Keratinocyte (primary cell): ENCODE measurements at regions not wholly inside any gene's neighbourhood (a gene's known extent, or its start where the extent isn't known, plus 50 kb on each side); places are given as distances from the start of the nearest gene placed in this dataset.

Experiments used
- DNase-seq: peaks from one replicate; pipeline ENCODE4 v3.0.0-alpha.2; 2011; ENCODE audit warnings: low read depth, missing footprints, low spot score
- FAIRE-seq: peaks from 2 replicates; lab custom pipeline; 2011; peaks lifted over from hg19 to GRCh38; lab: Jason Lieb, UNC
- H2AFZ ChIP-seq: 2 replicates; pipeline ENCODE4 v1.6.0; 2012; ENCODE audit warnings: low read length, control low read depth, inconsistent platforms; ENCODE audit not compliant: control insufficient read depth
- H3K27ac ChIP-seq: 2 replicates; pipeline ENCODE4 v1.5.1; 2011; ENCODE audit warnings: low read length; ENCODE audit not compliant: control insufficient read depth, insufficient read depth
- H3K27me3 ChIP-seq: 3 replicates; pipeline ENCODE4 v1.6.0; 2011; ENCODE audit warnings: low read length; ENCODE audit not compliant: control insufficient read depth, insufficient read depth; ENCODE audit errors: extremely low read depth
- H3K36me3 ChIP-seq, 2 experiments: 2 replicates in 1 of 2; 3 replicates in 1 of 2; pipeline ENCODE4 v1.5.1; 2011; ENCODE audit warnings: low read length in 2 of 2, mild to moderate bottlenecking in 1 of 2; ENCODE audit not compliant: control insufficient read depth in 2 of 2, insufficient read depth in 2 of 2; ENCODE audit errors: extremely low read depth in 1 of 2
- H3K4me1 ChIP-seq: 3 replicates; pipeline ENCODE4 v1.5.1; 2011; ENCODE audit warnings: low read length; ENCODE audit not compliant: control insufficient read depth, insufficient read depth; ENCODE audit errors: extremely low read depth
- H3K4me2 ChIP-seq: 3 replicates; pipeline ENCODE4 v1.6.0; 2011; ENCODE audit warnings: low read depth, low read length; ENCODE audit not compliant: control insufficient read depth, insufficient read depth; ENCODE audit errors: extremely low read depth
- H3K4me3 ChIP-seq, 3 experiments: fragments of 200-600 bp in 1 of 3; sonication (generic) in 1 of 3; 2 replicates in 2 of 3; 3 replicates in 1 of 3; pipeline ENCODE4 v1.5.1; 2011 to 2016; ENCODE audit warnings: low read length in 3 of 3, mild to moderate bottlenecking in 3 of 3, control low read depth in 2 of 3, inconsistent platforms in 1 of 3, low read depth in 1 of 3, mixed read lengths in 1 of 3, mixed run types in 1 of 3, moderate library complexity in 1 of 3; ENCODE audit not compliant: control insufficient read depth in 2 of 3, insufficient read depth in 2 of 3; ENCODE audit errors: extremely low read depth in 1 of 3
- H3K79me2 ChIP-seq: 2 replicates; pipeline ENCODE4 v1.6.0; 2012; ENCODE audit warnings: low read length; ENCODE audit not compliant: control insufficient read depth, insufficient read depth
- H3K9ac ChIP-seq: 3 replicates; pipeline ENCODE4 v1.6.0; 2011; ENCODE audit warnings: low read length; ENCODE audit not compliant: control insufficient read depth, insufficient read depth; ENCODE audit errors: extremely low read depth
- H3K9me1 ChIP-seq: 3 replicates; pipeline ENCODE4 v1.6.0; 2011; ENCODE audit warnings: low read length; ENCODE audit not compliant: control insufficient read depth, insufficient read depth; ENCODE audit errors: extremely low read depth
- H3K9me3 ChIP-seq: 2 replicates; pipeline ENCODE4 v1.5.1; 2012; ENCODE audit warnings: low read depth, low read length; ENCODE audit not compliant: control insufficient read depth
- H4K20me1 ChIP-seq: 3 replicates; pipeline ENCODE4 v1.6.0; 2011; ENCODE audit warnings: low read length; ENCODE audit not compliant: control insufficient read depth, insufficient read depth; ENCODE audit errors: extremely low read depth
- EZH2 ChIP-seq: IDR thresholded peaks from one replicate; pipeline ENCODE4 v1.6.1; 2012; ENCODE audit warnings: inconsistent platforms, mild to moderate bottlenecking, low read length, moderate library complexity
- dilution Hi-C: fragments of 300-500 bp; cut with MboI; formaldehyde crosslinking; loops from one replicate; pipeline ENCODE4 v1.7.0; 2020; ENCODE audit warnings: low sequenced_read_pairs; ENCODE audit not compliant: extremely low pct_ligation_motif_present
- TF ChIP-seq, protein P1 (sequence below), 3 experiments: IDR thresholded peaks in 1 of 3; conservative IDR thresholded peaks in 1 of 3; optimal IDR thresholded peaks in 1 of 3; 2 replicates in 2 of 3; 3 replicates in 1 of 3; pipeline versions ENCODE3 to v1.5.1; 2011; ENCODE audit warnings: low read length in 3 of 3, mild to moderate bottlenecking in 3 of 3, moderate library complexity in 2 of 3, control low read depth in 1 of 3, inconsistent platforms in 1 of 3; ENCODE audit not compliant: insufficient read depth in 2 of 3; ENCODE audit errors: extremely low read depth in 1 of 3

DNA sequence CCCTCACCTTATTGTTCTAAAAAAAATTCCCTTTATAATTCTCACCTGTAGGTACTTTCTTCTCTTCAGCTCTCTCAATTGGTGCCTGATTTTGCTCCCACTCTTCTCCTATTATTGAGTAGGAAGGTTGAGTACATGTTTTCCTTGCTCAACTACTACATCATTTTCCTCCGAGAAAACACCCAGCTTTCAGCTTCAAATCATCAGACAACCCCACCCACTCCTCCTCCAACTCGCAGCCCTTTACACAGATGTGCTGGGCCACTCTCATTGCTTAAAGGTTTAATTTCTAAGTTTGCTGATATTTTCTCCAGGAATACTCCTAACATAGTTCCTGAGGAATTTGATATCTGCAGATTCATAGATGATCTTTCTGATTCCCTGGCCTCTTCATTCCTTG lies 734.4 kb upstream of the ZEB2 start:
- H3K9ac ChIP-seq, result no peak overlapping the region
- no peak overlapping the region for H3K27ac ChIP-seq
- no peaks in the 10 kb centered on the region for H3K27me3 ChIP-seq
- no peak overlapping the region for H3K4me3 ChIP-seq
- no peaks in the 10 kb centered on the region for H3K4me1 ChIP-seq
- no peaks in the 10 kb centered on the region for H3K9me3 ChIP-seq
- H3K9me1 ChIP-seq, result no peaks in the 10 kb centered on the region
- no peaks in the 10 kb centered on the region for H4K20me1 ChIP-seq
- DNase-seq, result no peak
- no peak for FAIRE-seq
- TF ChIP-seq, protein P1, sequence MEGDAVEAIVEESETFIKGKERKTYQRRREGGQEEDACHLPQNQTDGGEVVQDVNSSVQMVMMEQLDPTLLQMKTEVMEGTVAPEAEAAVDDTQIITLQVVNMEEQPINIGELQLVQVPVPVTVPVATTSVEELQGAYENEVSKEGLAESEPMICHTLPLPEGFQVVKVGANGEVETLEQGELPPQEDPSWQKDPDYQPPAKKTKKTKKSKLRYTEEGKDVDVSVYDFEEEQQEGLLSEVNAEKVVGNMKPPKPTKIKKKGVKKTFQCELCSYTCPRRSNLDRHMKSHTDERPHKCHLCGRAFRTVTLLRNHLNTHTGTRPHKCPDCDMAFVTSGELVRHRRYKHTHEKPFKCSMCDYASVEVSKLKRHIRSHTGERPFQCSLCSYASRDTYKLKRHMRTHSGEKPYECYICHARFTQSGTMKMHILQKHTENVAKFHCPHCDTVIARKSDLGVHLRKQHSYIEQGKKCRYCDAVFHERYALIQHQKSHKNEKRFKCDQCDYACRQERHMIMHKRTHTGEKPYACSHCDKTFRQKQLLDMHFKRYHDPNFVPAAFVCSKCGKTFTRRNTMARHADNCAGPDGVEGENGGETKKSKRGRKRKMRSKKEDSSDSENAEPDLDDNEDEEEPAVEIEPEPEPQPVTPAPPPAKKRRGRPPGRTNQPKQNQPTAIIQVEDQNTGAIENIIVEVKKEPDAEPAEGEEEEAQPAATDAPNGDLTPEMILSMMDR (optimal IDR thresholded peaks at IDR 0.05 in 1 of 3, IDR thresholded peaks at IDR 0.05 in 1 of 3, conservative IDR thresholded peaks at IDR 0.05 in 1 of 3; ENCODE audit: extremely low read depth in 1 of 3, insufficient read depth in 2 of 3, low read length in 3 of 3), result no peak
- no peak for TF ChIP-seq EZH2
- dilution Hi-C loops, result no loop called here
- H3K36me3 ChIP-seq, result no peaks in the 10 kb centered on the region
- H3K79me2 ChIP-seq, result no peaks in the 10 kb centered on the region
- no peak overlapping the region for H2AFZ ChIP-seq
- no peak overlapping the region for H3K4me2 ChIP-seq

DNA sequence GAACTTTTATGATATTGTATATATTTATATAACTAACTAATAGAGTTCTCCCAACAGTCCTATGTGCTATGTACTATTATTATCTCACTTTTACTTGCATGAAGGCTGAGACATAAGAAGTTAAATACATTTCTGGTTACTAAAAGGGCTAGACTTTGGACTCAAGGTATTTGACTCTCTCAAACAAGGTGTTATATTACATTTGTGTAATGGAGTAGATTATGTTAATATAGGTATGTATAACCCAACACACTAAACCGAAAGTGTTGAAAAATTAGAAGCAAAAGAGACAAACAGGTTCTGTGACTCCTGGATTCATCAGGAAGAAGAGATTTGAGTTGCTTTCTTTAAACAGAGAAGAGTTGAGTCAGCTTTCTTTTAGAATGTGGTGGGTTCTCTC lies 733.6 kb upstream of the ZEB2 start:
- H3K9me1 ChIP-seq, result no peaks in the 10 kb centered on the region
- no peaks in the 10 kb centered on the region for H3K9me3 ChIP-seq
- no peak overlapping the region for H2AFZ ChIP-seq
- DNase-seq (no peak), FAIRE-seq (no peak)
- H4K20me1 ChIP-seq, result no peaks in the 10 kb centered on the region
- no peaks in the 10 kb centered on the region for H3K79me2 ChIP-seq
- H3K4me1 ChIP-seq, result no peaks in the 10 kb centered on the region
- H3K27ac ChIP-seq, result no peak overlapping the region
- dilution Hi-C loops, result no loop called here
- no peak overlapping the region for H3K9ac ChIP-seq
- no peak overlapping the region for H3K4me3 ChIP-seq
- H3K4me2 ChIP-seq, result no peak overlapping the region
- TF ChIP-seq, protein P1 (optimal IDR thresholded peaks at IDR 0.05 in 1 of 3, IDR thresholded peaks at IDR 0.05 in 1 of 3, conservative IDR thresholded peaks at IDR 0.05 in 1 of 3; ENCODE audit: extremely low read depth in 1 of 3, insufficient read depth in 2 of 3, low read length in 3 of 3), result no peak
- no peak for TF ChIP-seq EZH2
- H3K27me3 ChIP-seq, result no peaks in the 10 kb centered on the region
- no peaks in the 10 kb centered on the region for H3K36me3 ChIP-seq
